Endothelial cell of umbilical vein (primary cell): ENCODE measurements at regions not wholly inside any gene's neighbourhood (a gene's known extent, or its start where the extent isn't known, plus 50 kb on each side); places are given as distances from the start of the nearest gene placed in this dataset.

ENCODE experiments used
- BruUV-seq: library from RNA; stranded (reverse); fragments of 400-500 nt; replicated peaks from 2 replicates; lab custom pipeline; 2021; lab: Mats Ljungman, UMichigan
- CTCF ChIA-PET: fragments of 300-600, 350-600 bp; sonication (Branson Sonifier 250); formaldehyde crosslinking; loops from one replicate; lab custom pipeline; 2021; ENCODE audit warnings: antibody characterized with exemption, inconsistent platforms; lab: Charles Lee
- POLR2A ChIA-PET: fragments of 300-600, 350-600 bp; sonication (Branson Sonifier 250); formaldehyde crosslinking; loops from one replicate; lab custom pipeline; 2021; ENCODE audit warnings: antibody characterized with exemption, inconsistent platforms; lab: Charles Lee
- DNase-seq: peaks from one replicate; pipeline ENCODE4 v3.0.0-alpha.2; 2011; ENCODE audit warnings: low read depth, low spot score
- FAIRE-seq: peaks from 2 replicates; lab custom pipeline; 2011; peaks lifted over from hg19 to GRCh38; lab: Jason Lieb, UNC
- H2AFZ ChIP-seq: 2 replicates; pipeline ENCODE4 v1.6.0; 2012; ENCODE audit warnings: low read depth, low read length, control low read depth, inconsistent platforms
- H3K27ac ChIP-seq: 2 replicates; pipeline ENCODE4 v1.5.1; 2011; ENCODE audit warnings: low read depth, mild to moderate bottlenecking, control low read depth, low read length, moderate library complexity; ENCODE audit not compliant: insufficient read depth
- H3K27me3 ChIP-seq, 2 experiments: 2 replicates each; pipeline versions ENCODE4 v1.6.0 to v1.6.1; 2011; ENCODE audit warnings: low read length in 2 of 2, mixed read lengths in 1 of 2; ENCODE audit not compliant: control insufficient read depth in 2 of 2, insufficient read depth in 2 of 2
- H3K36me3 ChIP-seq, 2 experiments: 2 replicates in 1 of 2; 3 replicates in 1 of 2; pipeline ENCODE4 v1.5.1; 2011; ENCODE audit warnings: low read length in 2 of 2, mild to moderate bottlenecking in 1 of 2, moderate library complexity in 1 of 2; ENCODE audit not compliant: control insufficient read depth in 2 of 2, insufficient read depth in 2 of 2; ENCODE audit errors: extremely low read depth in 1 of 2
- H3K4me1 ChIP-seq: 3 replicates; pipeline ENCODE4 v1.5.1; 2011; ENCODE audit warnings: mild to moderate bottlenecking, low read length; ENCODE audit not compliant: control insufficient read depth, insufficient read depth; ENCODE audit errors: extremely low read depth
- H3K4me2 ChIP-seq: 2 replicates; pipeline ENCODE4 v1.6.1; 2011; ENCODE audit warnings: low read length, control low read depth, mixed read lengths; ENCODE audit not compliant: insufficient read depth
- H3K4me3 ChIP-seq, 3 experiments: fragments of 200-600 bp in 1 of 3; sonication (generic), shearing (Covaris generic) in 1 of 3; replicated peaks in 1 of 3; 2 replicates each; pipeline ENCODE4 v1.5.1; 2011 to 2016; ENCODE audit warnings: control low read depth in 3 of 3, low read length in 3 of 3, mild to moderate bottlenecking in 2 of 3, inconsistent platforms in 1 of 3, low read depth in 1 of 3, moderate library complexity in 1 of 3; ENCODE audit not compliant: insufficient read depth in 1 of 3
- H3K79me2 ChIP-seq: 2 replicates; pipeline ENCODE4 v1.6.0; 2012; ENCODE audit warnings: low read length, inconsistent platforms; ENCODE audit not compliant: control insufficient read depth, insufficient read depth
- H3K9ac ChIP-seq: replicated peaks from 2 replicates; pipeline ENCODE3; 2011; ENCODE audit warnings: low read length, control low read depth; ENCODE audit not compliant: insufficient read depth; ENCODE audit errors: extremely low read depth
- H3K9me1 ChIP-seq: replicated peaks from 3 replicates; pipeline ENCODE4 v1.6.0; 2011; ENCODE audit warnings: mild to moderate bottlenecking, low read length; ENCODE audit not compliant: control insufficient read depth, insufficient read depth; ENCODE audit errors: extremely low read depth
- H3K9me3 ChIP-seq: replicated peaks from 2 replicates; pipeline ENCODE4 v1.5.1; 2012; ENCODE audit warnings: low read length, inconsistent platforms; ENCODE audit not compliant: control insufficient read depth, insufficient read depth
- H4K20me1 ChIP-seq: replicated peaks from 2 replicates; pipeline ENCODE3; 2011; ENCODE audit warnings: mild to moderate bottlenecking, low read length; ENCODE audit not compliant: control insufficient read depth, insufficient read depth; ENCODE audit errors: extremely low read depth
- GATA2 ChIP-seq: IDR thresholded peaks from 2 replicates; pipeline ENCODE4 v1.7.0; 2011; ENCODE audit warnings: low read depth, mild to moderate bottlenecking, moderate library complexity, mixed read lengths, low read length; ENCODE audit not compliant: insufficient read length, insufficient read depth
- dilution Hi-C: fragments of 300-500 bp; cut with MboI; formaldehyde crosslinking; loops from one replicate; pipeline ENCODE4 v1.15.0; 2019; ENCODE audit warnings: low sequenced_read_pairs; ENCODE audit not compliant: extremely low pct_ligation_motif_present
- intact Hi-C: fragments of 100-400 bp; cut with micrococcal nuclease; formaldehyde crosslinking; loops from one replicate; pipeline ENCODE4 v1.10.0; 2022
- TF ChIP-seq, protein P1 (sequence below): IDR thresholded peaks from 2 replicates; pipeline ENCODE4 v1.6.1; 2011; ENCODE audit not compliant: insufficient read depth, insufficient read length
- TF ChIP-seq, protein P2 (sequence below), 2 donors: IDR thresholded peaks; 1 replicate in 1 of 2; 2 replicates in 1 of 2; pipeline ENCODE4 v1.5.1; 2011; ENCODE audit warnings: low read length in 2 of 2, mild to moderate bottlenecking in 2 of 2, moderate library complexity in 2 of 2, control low read depth in 1 of 2, inconsistent platforms in 1 of 2, low read depth in 1 of 2; ENCODE audit not compliant: insufficient read depth in 1 of 2; ENCODE audit errors: extremely low read depth in 1 of 2

DNA sequence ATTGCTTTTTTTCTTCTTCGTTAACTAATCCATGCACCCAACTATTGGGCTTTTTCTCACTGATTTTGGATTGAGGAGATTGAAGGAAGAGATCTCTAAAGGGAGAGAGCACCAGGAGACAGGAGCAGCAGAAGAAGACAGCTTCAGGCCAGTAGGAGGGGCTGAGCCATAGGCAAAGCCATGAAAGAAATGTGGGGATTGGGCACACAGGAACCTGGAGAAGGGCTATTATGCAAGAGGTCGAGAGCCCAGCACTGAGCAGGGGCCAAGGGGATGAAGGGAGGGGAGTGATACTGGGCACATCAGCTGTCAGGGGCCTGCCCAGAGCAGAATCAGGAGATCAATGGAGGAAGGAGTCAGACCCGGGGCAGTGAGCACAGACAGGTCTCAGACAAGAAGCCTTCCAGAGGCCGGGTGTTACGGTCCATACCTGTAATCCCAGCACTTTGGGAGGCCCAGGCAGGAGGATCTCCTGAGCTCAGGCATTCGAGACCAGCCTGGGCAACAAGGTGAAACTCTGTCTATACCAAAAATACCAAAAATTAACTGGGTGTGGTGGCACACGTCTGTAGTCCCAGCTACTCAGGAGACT is 140.9 kb downstream of the BCOR start:
- CTCF ChIA-PET = interaction anchor here (0.8 kb wide), 1 partner anchor 8 kb away, joined by 3 read pairs; no protein-coding TSS in a partner anchor
- Histone ChIP-seq H3K4me1 (peaks cover 10% of the 10 kb centered on the region), H2AFZ (no peak overlapping the region), H3K9ac (no peak overlapping the region), H3K4me3 (no peak overlapping the region), H3K4me2 (no peak overlapping the region), H3K79me2 (no peaks in the 10 kb centered on the region), H3K36me3 (no peaks in the 10 kb centered on the region), H4K20me1 (no peaks in the 10 kb centered on the region), H3K9me1 (no peaks in the 10 kb centered on the region), H3K27ac (no peak overlapping the region), H3K27me3 (no peaks in the 10 kb centered on the region), H3K9me3 (no peaks in the 10 kb centered on the region)
- no peak for DNase-seq
- no peak for TF ChIP-seq GATA2
- TF ChIP-seq, protein P1, sequence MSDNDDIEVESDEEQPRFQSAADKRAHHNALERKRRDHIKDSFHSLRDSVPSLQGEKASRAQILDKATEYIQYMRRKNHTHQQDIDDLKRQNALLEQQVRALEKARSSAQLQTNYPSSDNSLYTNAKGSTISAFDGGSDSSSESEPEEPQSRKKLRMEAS = no peak
- TF ChIP-seq, protein P2, sequence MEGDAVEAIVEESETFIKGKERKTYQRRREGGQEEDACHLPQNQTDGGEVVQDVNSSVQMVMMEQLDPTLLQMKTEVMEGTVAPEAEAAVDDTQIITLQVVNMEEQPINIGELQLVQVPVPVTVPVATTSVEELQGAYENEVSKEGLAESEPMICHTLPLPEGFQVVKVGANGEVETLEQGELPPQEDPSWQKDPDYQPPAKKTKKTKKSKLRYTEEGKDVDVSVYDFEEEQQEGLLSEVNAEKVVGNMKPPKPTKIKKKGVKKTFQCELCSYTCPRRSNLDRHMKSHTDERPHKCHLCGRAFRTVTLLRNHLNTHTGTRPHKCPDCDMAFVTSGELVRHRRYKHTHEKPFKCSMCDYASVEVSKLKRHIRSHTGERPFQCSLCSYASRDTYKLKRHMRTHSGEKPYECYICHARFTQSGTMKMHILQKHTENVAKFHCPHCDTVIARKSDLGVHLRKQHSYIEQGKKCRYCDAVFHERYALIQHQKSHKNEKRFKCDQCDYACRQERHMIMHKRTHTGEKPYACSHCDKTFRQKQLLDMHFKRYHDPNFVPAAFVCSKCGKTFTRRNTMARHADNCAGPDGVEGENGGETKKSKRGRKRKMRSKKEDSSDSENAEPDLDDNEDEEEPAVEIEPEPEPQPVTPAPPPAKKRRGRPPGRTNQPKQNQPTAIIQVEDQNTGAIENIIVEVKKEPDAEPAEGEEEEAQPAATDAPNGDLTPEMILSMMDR (IDR thresholded peaks at IDR 0.05; ENCODE audit: extremely low read depth in 1 of 2, insufficient read depth in 1 of 2, low read depth in 1 of 2, low read length in 2 of 2) = no peak
- BruUV-seq = no TSS peak
- POLR2A ChIA-PET = no interaction called here
- dilution Hi-C loops = no loop called here
- FAIRE-seq = no peak
- intact Hi-C loops = loop anchor here (5.0 kb wide), 1 partner anchor 55 kb away; no protein-coding TSS in a partner anchor
